ENCODE measurements at regions not wholly inside any gene's neighbourhood (a gene's known extent, or its start where the extent isn't known, plus 50 kb on each side); places are given as distances from the start of the nearest gene placed in this dataset.

- TF ChIP-seq ZNF677 (tag by site-specific recombination; IDR thresholded peaks at IDR 0.05) (no peak), YY1 (tag by site-specific recombination; IDR thresholded peaks at IDR 0.05) (no peak), ZNF274 (IDR thresholded peaks at IDR 0.05; ENCODE audit: low read length) (no peak), ZNF274 (tag by site-specific recombination; IDR thresholded peaks at IDR 0.05; ENCODE audit: borderline replicate concordance) (no peak), PRDM10 (tag by site-specific recombination; IDR thresholded peaks at IDR 0.05) (no peak), CTCF (tag by site-specific recombination; IDR thresholded peaks at IDR 0.05) (no peak), KLF16 (tag by site-specific recombination; IDR thresholded peaks at IDR 0.05) (no peak), ZNF140 (tag by site-specific recombination; IDR thresholded peaks at IDR 0.05) (no peak), ZNF341 (tag by site-specific recombination; IDR thresholded peaks at IDR 0.05; ENCODE audit: low read depth) (no peak), ZNF311 (tag by site-specific recombination; IDR thresholded peaks at IDR 0.05; ENCODE audit: borderline replicate concordance) (no peak), ZNF521 (tag by site-specific recombination; IDR thresholded peaks at IDR 0.05) (no peak), ZNF37A (tag by site-specific recombination; IDR thresholded peaks at IDR 0.05) (no peak), ZFHX2 (tag by site-specific recombination; conservative IDR thresholded peaks at IDR 0.05) (no peak)
- TF ChIP-seq, protein P1, sequence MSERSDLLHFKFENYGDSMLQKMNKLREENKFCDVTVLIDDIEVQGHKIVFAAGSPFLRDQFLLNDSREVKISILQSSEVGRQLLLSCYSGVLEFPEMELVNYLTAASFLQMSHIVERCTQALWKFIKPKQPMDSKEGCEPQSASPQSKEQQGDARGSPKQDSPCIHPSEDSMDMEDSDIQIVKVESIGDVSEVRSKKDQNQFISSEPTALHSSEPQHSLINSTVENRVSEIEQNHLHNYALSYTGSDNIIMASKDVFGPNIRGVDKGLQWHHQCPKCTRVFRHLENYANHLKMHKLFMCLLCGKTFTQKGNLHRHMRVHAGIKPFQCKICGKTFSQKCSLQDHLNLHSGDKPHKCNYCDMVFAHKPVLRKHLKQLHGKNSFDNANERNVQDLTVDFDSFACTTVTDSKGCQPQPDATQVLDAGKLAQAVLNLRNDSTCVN (tag by site-specific recombination; optimal IDR thresholded peaks at IDR 0.05), result no peak
These were observed 541.8 kb upstream of the SLC10A2 start for GRCh38 chr13:103607995-103608394.
